IPS-NIHi7 (cell line): ENCODE measurements at regions not wholly inside any gene's neighbourhood (a gene's known extent, or its start where the extent isn't known, plus 50 kb on each side); places are given as distances from the start of the nearest gene placed in this dataset.
"Not testable (repeated sequence)": the region's sequence is repeated elsewhere in the genome, so short reads cannot be mapped to it uniquely, and the experiment has no call there.

Experiments
- DNase-seq: peaks from one replicate; pipeline ENCODE4 v3.0.0; 2012; ENCODE audit warnings: mixed read lengths; ENCODE audit errors: extremely low spot score

DNA sequence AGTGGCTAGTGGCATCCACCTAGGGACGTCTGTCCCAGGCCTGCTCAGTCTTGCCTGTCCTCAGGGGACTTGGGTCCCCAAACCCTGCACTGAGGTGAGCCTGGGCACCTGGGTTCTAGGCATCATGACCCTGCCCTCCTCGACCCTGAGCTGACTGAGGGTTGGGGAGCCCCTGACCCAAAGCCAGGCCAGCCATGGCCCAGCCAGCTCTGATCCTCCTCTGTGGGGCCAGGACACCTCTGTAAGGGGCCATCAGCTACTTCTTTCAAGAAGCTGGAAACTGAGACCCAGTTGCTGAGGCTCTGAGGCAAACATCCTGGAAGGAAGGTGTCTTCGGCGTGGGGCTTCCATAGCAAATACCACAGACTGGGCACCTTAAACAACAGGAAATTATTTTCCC, 329.3 kb downstream of the QKI start:
- DNase-seq: no peak

- no peak for DNase-seq
Measured at GRCh38 chr6:163741743-163742363, 327.3 kb downstream of the QKI start.

DNA sequence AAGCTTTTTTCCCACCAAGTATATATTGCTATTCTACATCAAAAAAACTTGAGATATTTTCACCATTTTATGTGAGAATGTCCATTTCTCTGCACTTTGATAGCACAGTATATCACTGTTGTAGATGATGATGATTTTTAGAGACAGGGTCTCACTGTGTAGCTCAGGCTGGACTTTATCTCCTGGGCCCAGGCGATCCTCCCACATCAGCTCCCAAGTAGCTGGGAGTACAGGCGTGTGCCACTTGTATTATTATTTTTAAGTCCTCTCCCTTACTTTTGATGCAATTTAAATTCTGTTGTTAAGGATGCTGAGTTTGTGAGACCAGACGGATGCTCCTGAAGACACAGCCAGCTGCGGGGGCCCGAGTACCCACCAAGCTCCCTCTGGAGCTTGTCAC, 326.8 kb downstream of the QKI start:
- DNase-seq: no peak

- DNase-seq: no peak
Measured at GRCh38 chr6:163739966-163740365, 325.4 kb downstream of the QKI start.

GRCh38 chr6:163739408-163739725, 324.8 kb downstream of the QKI start:
- DNase-seq: no peak

DNA sequence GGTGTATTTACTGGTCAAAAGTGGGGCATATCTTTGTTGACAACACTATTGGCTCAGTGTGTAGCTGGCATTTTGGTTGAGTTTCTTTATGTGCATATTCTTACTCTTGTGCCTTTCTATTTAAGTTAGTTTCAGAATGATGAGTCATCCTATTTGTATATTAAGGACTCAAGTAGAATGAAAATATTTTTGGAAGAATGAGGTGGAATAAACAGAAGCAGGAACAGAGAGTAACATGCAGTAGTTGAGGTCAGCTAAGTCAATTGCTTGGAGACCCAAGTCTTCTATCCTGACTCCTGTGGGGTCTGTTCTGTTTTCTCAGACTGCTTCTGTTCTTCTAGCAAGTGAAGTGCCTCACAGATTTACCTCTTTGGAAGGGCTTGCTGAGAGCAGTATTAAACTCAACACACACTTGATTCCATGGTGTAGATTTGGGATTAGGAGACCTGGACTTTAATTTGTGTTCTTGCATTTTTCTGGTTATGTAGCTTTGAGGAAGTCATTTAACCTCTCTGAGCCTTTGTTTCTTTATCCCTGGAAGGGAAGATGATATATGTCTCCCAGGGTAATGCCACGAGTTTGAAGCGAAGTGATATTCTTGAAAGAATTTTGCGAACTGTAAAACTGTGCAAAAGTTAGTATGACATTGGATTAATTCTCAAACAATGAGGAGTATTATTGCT, 324.3 kb downstream of the QKI start:
- no peak for DNase-seq

GRCh38 chr6:163738304-163738703, 323.8 kb downstream of the QKI start:
- DNase-seq: no peak

DNA sequence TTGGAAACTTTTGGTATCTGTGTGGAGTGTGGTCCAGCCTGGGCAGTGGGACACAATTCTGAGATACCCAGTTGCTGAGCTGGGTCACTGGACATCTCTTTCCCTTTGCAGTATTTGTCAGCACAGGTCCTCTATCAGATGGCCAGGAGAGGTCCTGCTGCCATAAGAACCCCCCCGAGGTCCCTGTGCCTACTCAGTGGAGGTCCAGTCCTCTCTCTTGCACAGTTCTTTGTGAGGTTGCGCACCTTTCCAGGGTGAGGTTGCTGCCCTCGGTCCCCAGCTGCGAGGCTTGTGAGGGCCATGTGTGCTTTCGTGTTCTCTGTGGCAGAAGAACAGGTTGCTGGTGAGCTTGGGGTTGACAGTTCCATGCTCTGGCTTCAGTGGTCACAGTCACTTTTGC, 320.6 kb downstream of the QKI start:
- no peak for DNase-seq

DNA sequence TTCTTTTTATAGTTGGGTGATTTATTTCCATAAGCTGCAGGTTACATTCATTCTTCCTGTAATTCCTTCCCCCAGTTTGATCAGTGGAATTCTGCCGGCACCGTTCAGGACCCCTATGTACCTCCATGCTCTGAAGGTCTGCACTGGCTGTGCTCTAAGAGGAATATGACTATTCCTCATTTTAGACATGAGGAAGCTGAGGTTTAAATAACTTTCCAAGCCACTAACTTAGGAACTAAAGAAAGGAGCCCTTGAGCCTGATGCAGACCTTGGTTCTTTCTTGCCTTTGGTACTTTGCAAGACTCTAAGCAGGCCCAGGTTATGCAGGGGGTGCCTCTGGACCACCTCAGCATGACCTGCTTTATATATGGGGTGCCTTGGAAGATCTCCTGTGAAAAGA, 318.5 kb downstream of the QKI start:
- DNase-seq: no peak

DNA sequence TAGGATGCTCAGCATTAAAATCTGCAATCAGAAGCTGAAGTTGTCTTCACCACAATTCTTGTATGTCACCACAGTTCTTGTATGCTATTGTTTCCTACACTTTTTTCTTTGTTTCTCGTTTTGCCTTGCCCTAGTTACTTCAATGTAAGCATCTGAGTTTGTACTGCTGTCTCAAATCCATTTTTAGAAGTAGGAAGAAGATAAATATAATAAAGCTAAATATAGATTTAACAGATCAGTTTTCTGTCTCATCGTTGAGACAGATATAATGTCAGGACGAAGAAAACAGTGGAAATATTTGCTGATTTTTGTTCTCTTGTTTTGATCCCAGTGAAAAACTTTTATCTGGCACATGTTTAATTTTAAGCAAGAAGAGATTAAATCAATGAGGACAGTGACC, 318.0 kb downstream of the QKI start:
- DNase-seq: no peak

- not testable (repeated sequence) for DNase-seq
Measured at GRCh38 chr6:163732014-163732351, 317.5 kb downstream of the QKI start.

DNA sequence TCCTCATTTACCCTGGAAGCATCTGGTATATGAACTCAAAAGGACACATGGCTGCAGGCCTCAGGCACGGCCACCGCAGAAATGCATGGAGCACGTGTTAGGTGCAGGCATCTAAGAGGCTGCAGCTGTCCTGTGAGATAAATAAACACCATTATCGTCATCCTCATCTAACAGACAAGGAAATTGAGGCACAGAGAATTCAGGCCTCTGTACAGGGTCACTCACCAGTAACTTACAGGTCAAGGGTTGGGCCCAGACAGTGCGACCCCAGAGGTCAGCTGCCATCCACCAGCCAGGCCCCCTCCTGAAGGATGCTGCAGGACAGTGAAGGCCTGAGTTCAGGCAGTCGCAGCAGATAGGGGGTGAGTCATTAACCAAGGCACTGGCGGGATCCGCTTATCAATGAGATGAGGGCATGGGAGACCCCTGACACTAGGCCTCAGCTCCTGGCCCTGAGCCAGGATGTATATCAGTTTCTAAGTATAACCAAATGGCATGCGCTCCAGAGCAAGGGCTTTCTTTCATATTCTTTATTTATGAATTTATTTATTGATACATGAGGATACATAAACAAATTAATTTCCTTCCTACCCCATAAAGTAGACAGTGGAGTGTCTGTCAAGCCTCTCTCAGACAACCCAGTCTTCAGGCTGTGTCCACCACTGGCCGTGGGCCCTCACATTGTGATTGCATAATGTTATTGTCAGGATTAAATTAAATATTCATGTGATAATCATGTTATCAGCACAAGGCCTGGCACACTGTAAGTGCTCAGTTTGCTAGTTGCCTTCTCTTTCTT, 316.9 kb downstream of the QKI start:
- no peak for DNase-seq

GRCh38 chr6:163730246-163731210, 316.0 kb downstream of the QKI start:
- no peak for DNase-seq

- DNase-seq: no peak
Measured at GRCh38 chr6:163729127-163729872, 314.8 kb downstream of the QKI start.

DNA sequence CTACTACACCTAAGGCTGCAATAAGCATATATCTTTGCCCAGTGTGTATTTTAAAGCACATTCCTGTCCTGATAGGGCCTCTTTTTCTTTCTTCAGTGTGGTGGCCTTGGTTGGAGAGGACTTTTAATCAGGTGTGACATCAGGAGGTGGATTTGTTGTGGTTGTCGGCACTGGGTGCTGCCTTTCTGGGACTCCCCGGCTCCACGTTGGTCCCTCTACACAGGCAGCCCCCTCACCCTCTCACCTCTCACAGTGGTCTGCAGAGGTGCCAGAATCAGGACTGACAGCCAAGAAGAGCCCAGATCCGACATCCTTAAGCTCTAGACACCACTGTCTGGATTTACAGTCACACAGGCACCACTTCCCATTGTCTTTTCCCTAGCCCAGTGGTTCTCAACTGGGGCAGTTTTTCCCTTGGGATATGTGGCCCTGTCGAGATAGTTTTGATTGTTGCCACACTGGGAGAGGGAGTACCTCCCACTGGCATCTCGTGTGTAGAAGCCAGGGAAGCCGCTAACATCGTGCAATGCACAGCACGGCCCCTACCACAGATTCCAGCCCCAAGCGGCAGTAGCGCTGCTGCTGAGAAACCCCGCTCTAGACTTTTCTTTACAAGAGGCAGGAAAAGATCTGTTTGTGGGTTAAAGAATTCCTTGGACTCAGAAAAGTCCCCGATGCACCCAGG, 314.1 kb downstream of the QKI start:
- DNase-seq: no peak

GRCh38 chr6:163726037-163726695, 311.6 kb downstream of the QKI start:
- no peak for DNase-seq

- no peak for DNase-seq
Measured at GRCh38 chr6:163725008-163725941, 310.8 kb downstream of the QKI start.

GRCh38 chr6:163724196-163724595, 309.7 kb downstream of the QKI start:
- DNase-seq: no peak

- DNase-seq: no peak
Measured at GRCh38 chr6:163723759-163724158, 309.2 kb downstream of the QKI start.
